ENCODE measurements at regions not wholly inside any gene's neighbourhood (a gene's known extent, or its start where the extent isn't known, plus 50 kb on each side); places are given as distances from the start of the nearest gene placed in this dataset.

DNA sequence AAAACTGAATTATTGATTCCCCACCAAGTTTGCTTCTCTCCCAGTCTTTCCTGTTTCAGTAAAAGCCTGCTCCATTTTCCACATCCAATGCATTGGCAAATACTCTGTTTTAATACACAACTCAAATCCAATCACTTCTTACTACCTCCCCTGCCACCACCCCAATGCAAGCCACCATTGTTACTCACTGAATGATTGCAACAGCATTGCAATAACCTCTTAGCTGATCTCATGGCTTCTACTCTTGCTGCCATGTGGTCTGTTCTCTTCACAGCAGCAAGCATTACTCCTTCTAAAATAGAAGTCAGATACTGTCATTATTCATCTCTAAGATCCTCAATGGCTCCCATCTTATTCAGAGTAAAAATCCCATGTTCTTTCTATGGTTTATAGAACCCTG is 123.4 kb downstream of the ATP6V1G3 start:
- Histone ChIP-seq H3K9ac (ENCODE audit: control insufficient read depth, extremely low read depth, insufficient read depth, low read length) (no peak overlapping the region), H3K36me3 (ENCODE audit: control insufficient read depth in 2 of 2, extremely low read depth in 1 of 2, insufficient read depth in 2 of 2, low read length in 2 of 2) (no peaks in the 10 kb centered on the region), H3K4me1 (ENCODE audit: control insufficient read depth, extremely low read depth, insufficient read depth, low read length) (no peaks in the 10 kb centered on the region), H3K27me3 (ENCODE audit: control insufficient read depth, extremely low read depth, insufficient read depth, low read length) (no peaks in the 10 kb centered on the region), H3K79me2 (ENCODE audit: control insufficient read depth, insufficient read depth, low read length) (no peaks in the 10 kb centered on the region), H3K9me3 (ENCODE audit: control insufficient read depth, low read depth, low read length) (no peaks in the 10 kb centered on the region), H2AFZ (ENCODE audit: control insufficient read depth, low read length) (no peak overlapping the region), H3K4me3 (ENCODE audit: control insufficient read depth in 2 of 3, extremely low read depth in 1 of 3, insufficient read depth in 2 of 3, low read depth in 1 of 3, low read length in 3 of 3) (no peak overlapping the region), H4K20me1 (ENCODE audit: control insufficient read depth, extremely low read depth, insufficient read depth, low read length) (no peaks in the 10 kb centered on the region), H3K9me1 (ENCODE audit: control insufficient read depth, extremely low read depth, insufficient read depth, low read length) (no peaks in the 10 kb centered on the region), H3K27ac (ENCODE audit: control insufficient read depth, insufficient read depth, low read length) (no peak overlapping the region), H3K4me2 (ENCODE audit: control insufficient read depth, extremely low read depth, insufficient read depth, low read depth, low read length) (no peak overlapping the region)
- DNase-seq (ENCODE audit: low read depth, low spot score) (no peak), FAIRE-seq (no peak)
- dilution Hi-C loops (cut with MboI; ENCODE audit: extremely low pct_ligation_motif_present, low sequenced_read_pairs): no loop called here
- TF ChIP-seq CTCF (optimal IDR thresholded peaks at IDR 0.05 in 1 of 3, IDR thresholded peaks at IDR 0.05 in 1 of 3, conservative IDR thresholded peaks at IDR 0.05 in 1 of 3; ENCODE audit: extremely low read depth in 1 of 3, insufficient read depth in 2 of 3, low read length in 3 of 3) (no peak), EZH2 (IDR thresholded peaks at IDR 0.05; ENCODE audit: low read length) (no peak)

DNA sequence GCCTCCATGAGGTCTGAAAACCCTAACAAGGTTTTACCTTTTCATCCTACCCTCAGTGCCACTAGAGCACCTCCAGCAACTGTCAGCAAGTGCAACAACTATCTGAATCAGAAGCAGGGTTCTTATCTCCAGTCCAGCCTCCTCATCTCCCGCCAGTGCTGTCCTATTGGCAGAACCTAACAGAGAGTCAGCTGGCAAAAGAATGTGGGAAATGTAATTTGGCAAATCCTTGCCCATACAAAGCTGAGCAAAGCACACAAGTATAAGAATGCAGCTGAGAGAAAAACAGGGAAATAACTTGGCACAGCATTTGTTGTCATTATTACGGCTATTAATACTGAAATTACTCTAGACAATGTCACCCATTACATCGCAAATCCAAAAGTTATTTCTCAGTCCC is 124.2 kb downstream of the ATP6V1G3 start:
- H3K36me3 ChIP-seq (ENCODE audit: control insufficient read depth in 2 of 2, extremely low read depth in 1 of 2, insufficient read depth in 2 of 2, low read length in 2 of 2): no peaks in the 10 kb centered on the region
- no peak overlapping the region for H2AFZ ChIP-seq (ENCODE audit: control insufficient read depth, low read length)
- H3K4me3 ChIP-seq (ENCODE audit: control insufficient read depth in 2 of 3, extremely low read depth in 1 of 3, insufficient read depth in 2 of 3, low read depth in 1 of 3, low read length in 3 of 3): no peak overlapping the region
- dilution Hi-C loops (cut with MboI; ENCODE audit: extremely low pct_ligation_motif_present, low sequenced_read_pairs): no loop called here
- H4K20me1 ChIP-seq (ENCODE audit: control insufficient read depth, extremely low read depth, insufficient read depth, low read length): no peaks in the 10 kb centered on the region
- DNase-seq (ENCODE audit: low read depth, low spot score) (no peak), FAIRE-seq (no peak)
- TF ChIP-seq CTCF (optimal IDR thresholded peaks at IDR 0.05 in 1 of 3, IDR thresholded peaks at IDR 0.05 in 1 of 3, conservative IDR thresholded peaks at IDR 0.05 in 1 of 3; ENCODE audit: extremely low read depth in 1 of 3, insufficient read depth in 2 of 3, low read length in 3 of 3) (no peak), EZH2 (IDR thresholded peaks at IDR 0.05; ENCODE audit: low read length) (no peak)
- H3K4me2 ChIP-seq (ENCODE audit: control insufficient read depth, extremely low read depth, insufficient read depth, low read depth, low read length): no peak overlapping the region
- H3K27me3 ChIP-seq (ENCODE audit: control insufficient read depth, extremely low read depth, insufficient read depth, low read length): no peaks in the 10 kb centered on the region
- no peaks in the 10 kb centered on the region for H3K9me1 ChIP-seq (ENCODE audit: control insufficient read depth, extremely low read depth, insufficient read depth, low read length)
- H3K4me1 ChIP-seq (ENCODE audit: control insufficient read depth, extremely low read depth, insufficient read depth, low read length): no peaks in the 10 kb centered on the region
- H3K9me3 ChIP-seq (ENCODE audit: control insufficient read depth, low read depth, low read length): no peaks in the 10 kb centered on the region
- no peak overlapping the region for H3K27ac ChIP-seq (ENCODE audit: control insufficient read depth, insufficient read depth, low read length)
- H3K9ac ChIP-seq (ENCODE audit: control insufficient read depth, extremely low read depth, insufficient read depth, low read length): no peak overlapping the region
- no peaks in the 10 kb centered on the region for H3K79me2 ChIP-seq (ENCODE audit: control insufficient read depth, insufficient read depth, low read length)
